Hematopoietic multipotent progenitor cell (in vitro differentiated cells): ENCODE measurements at regions not wholly inside any gene's neighbourhood (a gene's known extent, or its start where the extent isn't known, plus 50 kb on each side); places are given as distances from the start of the nearest gene placed in this dataset.
A peak's percentile ranks its signal among the peaks of the same experiment; 100 is the strongest.
"Not testable (repeated sequence)": the region's sequence is repeated elsewhere in the genome, so short reads cannot be mapped to it uniquely, and the experiment has no call there.

Source experiments
- DNase-seq, 3 donors: peaks; one replicate each; pipeline ENCODE4 v3.0.0-alpha.2; 2011 to 2015; ENCODE audit warnings: low read depth in 2 of 3, low spot score in 2 of 3

DNA sequence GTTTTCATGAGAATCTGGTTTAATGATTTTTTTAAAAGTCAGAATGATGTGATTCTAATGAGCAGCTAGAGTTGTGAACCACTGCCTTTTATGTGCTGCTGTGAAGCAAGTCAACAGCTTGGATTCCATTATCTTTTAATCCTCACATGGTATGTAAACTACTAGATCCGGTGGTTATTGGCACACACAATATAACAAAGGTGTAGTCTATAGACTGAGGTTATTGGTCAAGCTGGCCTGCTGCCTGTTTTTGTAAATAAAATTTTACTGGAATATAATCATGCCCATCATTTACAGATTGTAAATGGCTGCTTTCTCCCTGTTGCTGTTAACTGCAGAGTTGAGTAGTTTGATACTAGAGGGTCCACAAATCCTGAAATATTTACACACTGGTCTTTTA is 103.1 kb downstream of the OTOL1 start:
- DNase-seq: no peak

DNA sequence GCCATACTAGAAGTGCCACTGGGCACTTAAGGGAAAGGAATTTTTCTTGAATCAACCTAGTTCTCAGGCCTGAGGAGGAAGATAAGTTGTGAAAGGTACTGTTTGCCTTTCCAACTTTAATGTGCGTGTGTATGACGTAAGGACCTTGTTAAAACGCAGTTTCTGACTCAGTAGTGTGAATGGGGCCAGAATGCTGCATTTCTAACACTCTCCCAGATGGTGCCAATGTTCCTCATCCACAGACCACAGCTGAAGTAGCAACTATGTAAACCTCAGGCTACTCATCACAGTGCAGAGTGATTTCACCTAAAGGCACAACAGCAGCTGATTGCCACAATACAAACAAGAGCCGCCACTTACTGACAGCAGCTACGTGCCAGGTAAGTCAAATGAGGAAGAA is 103.6 kb downstream of the OTOL1 start:
- DNase-seq: no peak

DNA sequence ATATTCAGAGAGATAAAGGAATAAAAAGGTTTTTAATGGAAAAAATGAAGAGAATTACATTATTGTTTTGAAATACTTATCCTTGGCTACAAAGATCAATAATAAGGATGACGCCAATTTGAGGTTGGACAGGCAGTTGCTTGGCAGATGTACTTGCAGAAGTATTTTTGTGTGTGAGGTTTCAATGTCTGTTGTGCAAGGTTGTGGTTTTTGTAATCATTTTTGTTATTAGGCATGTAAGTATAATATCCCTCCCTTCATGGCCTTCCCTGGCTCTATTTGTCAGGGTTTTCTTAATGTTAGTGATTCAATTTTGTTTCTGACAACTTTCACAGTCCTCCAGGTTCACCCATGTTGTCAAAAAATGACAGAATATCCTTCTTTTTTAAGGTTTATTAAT is 105.9 kb downstream of the OTOL1 start:
- no peak for DNase-seq

DNA sequence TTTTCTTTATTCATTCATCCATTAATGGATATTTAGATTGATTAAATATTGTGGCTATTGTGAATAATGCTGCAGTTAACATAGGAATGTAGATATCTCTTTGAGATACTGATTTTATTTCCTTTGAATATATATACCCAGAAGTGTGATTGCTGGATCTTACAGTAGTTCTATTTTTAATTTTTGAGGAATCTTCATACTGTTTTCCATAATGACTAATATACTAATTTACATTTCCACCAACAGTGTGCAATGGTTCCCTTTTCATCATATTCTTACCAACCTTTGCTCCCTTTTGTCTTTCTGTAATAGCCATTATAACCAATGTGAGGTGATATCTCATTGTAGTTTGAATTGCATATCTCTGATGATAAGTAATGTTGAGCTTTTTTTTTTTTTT is 106.3 kb downstream of the OTOL1 start:
- no peak for DNase-seq

DNA sequence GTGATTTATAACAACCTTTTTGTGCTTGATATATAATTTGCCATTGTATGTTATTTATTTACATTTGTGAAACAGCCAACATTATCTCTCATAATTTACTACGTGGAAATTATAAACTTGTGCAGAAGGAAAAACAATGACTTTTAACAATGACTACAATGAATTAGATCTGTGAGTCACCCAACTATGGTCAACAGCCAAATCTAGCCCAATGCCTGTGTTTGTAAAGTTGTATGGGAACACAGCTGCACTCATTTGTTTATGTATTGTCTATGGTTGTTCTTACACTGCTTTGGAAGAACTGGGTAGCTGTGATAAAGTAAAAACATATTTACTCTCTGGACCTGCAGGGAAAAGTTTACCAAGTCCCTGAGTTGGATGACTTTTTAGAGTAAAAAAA is 110.4 kb downstream of the OTOL1 start:
- no peak for DNase-seq

DNA sequence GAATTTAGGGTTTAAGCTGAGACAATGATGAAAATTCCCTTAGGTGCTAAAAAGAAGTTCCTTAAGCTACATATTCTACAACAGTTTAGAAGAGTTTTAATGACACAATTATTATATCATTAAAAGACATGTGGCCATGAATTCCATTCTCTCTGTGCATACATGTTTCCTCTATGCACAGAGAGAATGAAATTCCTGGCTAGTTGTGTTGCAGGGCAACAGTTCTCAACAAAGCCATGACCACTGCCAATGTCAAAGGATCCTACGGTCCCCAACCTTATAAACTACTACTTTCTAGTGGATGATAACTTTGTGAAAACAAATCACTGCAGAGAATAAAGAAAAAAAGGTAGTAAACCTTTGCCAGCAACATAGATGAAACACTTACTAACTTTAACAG is 122.7 kb downstream of the OTOL1 start:
- no peak for DNase-seq

DNA sequence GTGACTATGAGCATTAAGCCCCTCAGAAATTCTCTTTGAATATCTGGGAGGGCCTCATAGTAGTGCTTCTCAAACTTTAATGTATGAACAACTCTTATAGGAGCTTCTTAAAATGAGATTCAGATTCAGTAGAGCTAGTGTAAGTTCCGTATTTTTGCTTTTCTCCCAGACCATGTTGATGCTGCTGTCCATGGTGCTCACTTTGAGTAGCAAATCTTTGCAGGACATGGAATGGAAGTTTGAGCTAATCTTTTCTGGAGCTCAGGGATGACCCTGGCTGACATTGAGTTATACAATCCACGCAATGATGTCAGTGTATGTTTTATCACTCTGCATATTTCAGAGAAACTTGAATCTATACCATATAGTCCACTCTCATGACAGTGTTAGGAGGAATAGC is 134.2 kb downstream of the OTOL1 start:
- DNase-seq: peak in 1 of 3 donors; percentile 3

DNA sequence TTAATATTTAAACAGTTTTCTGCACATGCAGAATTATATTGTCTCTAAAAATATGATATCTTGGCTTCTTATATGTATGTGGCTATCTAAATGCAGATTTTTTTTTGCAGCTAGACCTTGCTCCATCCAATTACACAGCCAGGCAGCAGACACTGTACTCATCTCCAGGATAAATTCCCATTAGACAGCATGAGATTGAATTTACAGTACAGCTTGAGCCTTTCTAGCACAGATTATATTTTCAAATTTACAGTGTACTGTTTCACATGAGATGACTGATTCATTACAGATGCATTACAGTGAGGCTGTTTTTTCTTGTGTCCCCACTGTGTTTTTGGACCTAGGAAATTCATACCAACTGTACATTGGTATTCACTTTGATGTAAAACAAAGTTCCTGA is 134.9 kb downstream of the OTOL1 start:
- DNase-seq: no peak

DNA sequence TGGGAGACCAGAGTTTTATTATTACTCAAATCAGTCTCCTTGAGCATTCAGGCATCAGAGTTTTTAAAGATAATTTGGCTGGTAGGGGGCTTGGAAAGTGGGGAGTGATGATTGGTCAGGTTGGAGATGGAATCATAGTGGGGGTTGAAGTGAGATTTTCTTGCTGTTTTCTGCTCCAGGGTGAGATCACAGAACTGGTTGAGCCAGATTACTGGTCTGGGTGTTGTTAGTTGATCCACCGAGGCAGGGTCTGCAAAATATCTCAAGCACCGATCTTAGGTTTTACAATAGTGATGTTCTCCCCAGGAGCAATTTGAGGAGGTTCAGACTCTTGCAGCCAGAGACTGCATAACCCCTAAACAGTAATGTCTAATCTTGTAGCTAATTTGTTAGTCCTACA is 141.0 kb downstream of the OTOL1 start:
- DNase-seq: no peak

DNA sequence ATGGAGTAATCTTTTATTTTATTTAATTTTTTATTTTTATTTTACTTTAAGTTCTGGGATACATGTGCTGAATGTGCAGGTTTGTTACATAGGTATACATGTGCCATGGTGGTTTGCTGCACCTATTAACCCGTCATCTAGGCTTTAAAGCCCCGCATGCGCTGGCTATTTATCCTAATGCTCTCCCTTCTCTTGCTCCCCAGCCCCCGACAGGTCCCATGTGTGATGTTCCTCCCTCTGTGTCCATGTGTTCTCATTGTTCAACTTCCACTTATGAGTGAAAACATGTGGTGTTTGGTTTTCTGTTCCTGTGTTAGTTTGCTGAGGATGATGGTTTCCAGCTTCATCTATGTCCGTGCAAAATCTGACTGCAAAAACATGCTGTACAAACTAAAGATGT is 142.5 kb downstream of the OTOL1 start:
- not testable (repeated sequence) for DNase-seq

DNA sequence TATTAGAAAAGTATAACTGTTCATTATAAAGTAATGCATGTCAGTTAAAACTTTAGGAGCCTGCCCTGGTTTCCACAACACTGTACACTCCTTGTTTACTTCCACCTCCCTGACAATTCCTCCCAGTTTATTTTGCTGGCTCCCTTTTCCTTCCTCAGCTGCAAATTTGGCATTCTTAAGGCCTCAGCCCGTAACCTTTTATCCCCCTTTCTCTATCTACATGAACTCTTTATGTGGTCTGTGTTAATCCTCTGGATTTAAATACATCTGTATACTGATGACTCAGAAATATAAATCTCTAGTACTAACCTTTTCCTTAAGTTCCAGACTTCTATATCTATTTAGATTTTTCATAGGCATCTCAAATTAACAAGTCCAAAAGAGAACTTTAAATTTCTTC is 143.6 kb downstream of the OTOL1 start:
- DNase-seq: no peak

DNA sequence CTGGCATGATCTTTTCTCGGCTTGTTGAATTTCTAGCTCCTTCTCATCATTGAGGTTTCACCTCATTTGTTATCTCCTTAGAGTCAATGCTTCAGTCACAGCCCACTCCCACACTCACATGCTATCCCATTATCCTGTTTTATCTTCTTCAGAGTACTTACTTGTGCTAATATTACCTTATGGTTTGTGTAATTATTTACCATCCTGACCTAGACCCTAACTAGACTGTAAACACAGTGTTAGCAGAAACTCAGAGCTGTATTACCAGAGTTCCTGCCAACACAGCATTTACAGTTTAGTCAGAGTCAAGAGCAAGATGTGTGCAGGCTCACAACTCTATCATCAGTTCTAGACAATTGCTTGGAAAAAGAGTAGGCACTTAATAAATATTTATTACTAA is 144.7 kb downstream of the OTOL1 start:
- DNase-seq: no peak

DNA sequence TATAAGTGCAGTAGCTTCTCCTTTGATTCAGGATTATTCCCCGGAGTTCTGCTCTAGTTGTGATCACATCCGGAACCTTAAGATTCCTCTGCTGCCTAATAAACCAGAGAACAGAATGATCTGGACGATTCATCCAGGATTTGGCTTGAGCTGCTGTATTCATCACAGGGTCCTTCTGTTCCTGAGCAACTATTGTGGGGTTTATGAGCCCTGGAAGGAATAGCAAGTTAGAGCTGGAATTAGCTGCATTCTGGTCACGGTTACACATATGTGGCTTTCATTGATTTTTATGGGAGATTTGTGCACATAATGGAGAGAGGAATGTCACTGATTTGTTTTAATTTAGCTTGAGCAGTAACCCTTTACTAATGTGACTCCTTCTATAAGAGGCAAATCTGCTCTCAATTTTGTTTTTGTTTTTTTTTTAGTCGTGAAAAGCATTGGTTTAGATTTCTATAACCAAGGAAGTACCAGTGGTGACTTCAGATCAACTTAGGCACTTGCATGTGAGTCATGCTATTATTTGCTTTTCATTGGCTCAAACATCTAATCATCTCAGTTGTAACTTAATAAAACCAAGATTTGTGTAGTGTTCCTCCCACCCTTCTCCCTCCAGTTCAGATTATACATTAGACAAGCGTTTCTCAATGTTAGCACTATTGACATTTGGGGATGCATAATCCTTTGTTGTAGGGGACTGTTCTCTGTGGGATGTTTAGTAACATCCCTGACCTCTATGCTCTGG is 148.5 kb downstream of the OTOL1 start:
- DNase-seq: no peak

DNA sequence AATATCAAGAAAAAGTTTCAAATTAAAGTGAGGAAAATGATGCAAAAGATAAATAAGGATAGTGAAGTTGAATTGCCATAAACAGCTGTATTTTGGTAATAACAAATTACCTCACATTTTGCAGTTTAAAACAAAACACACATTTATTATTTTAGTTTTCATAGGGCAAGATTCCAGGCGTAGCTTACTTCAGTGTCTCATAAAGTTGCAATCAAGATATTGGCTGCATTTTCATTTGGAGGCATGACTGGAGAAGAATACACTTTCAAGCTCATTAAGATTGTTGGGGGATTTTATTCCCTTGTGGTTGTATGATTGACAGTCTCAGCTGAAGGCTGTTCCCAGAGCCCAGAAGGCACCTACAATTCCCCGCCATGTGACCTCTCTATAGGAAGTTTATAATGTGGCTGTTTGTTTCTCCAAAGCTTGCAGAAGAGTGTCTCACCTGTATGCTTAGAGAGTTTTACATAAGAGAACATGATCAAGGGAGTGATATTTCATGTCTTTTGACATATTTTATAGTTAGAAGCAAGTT is 151.4 kb downstream of the OTOL1 start:
- no peak for DNase-seq

DNA sequence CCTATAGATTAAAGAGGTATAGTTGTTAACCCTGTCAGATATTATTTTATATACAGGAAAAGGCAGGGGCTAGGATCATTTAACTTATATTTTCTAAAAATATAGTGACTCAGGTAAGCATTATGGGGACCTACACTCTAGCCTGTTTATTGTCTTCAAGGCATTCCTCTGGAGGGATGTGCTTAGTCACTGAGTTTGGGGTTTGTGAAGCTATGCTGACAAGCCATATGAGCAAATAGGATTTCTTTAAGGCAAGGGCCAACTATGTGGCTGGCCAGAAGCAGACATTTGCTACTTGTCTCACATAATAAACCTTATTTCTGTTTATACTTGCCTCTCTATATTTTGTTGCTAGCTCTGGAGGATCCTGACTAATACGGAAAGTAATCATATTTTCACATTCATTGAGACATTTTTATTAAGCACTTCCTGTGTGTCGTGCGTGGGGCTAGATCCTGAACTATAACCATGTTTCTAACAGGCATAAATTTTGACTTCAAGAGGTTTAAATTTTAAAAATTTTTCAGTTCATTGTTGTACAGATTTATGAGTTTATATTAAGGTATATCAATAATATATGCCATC is 153.4 kb downstream of the OTOL1 start:
- DNase-seq: no peak

DNA sequence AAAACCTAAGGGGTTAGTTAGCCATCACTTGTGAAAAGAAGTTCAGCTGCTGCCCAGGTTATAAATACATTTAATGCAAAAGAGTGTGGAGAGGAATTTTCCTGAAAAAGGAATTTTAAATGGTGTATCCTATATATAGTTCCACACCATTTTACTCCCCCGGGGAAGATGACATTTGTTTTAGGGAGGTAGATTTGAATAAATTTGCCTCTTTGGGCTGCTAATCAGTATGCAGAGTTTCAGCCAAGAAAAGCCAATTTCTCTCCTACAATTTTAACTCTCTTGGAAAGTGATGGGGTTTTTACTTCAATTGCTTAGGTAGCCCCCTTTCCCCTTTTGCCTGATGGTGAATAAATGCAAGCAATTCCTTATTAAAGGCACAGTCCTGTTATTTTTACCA is 161.2 kb downstream of the OTOL1 start:
- DNase-seq: no peak

DNA sequence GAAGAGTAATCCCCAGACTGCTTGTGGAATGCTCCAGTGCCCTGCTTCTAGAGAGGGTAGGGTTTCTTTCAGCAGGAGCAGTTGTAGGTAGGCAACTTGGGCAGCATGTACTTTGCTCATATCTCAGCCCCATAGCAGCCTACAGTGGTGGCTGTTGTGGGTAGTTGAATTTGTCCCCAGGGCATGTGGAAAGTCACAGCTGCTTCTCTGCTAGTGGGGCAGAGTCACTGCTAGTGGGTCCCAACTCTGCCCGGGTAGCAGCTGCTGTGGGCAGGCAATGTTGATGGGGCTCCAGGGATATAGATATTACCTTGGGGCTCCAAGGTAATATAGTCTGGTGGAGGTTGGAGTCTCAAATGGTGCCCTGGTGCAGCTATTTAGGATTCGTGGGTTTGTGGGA is 174.5 kb downstream of the OTOL1 start:
- no peak for DNase-seq

DNA sequence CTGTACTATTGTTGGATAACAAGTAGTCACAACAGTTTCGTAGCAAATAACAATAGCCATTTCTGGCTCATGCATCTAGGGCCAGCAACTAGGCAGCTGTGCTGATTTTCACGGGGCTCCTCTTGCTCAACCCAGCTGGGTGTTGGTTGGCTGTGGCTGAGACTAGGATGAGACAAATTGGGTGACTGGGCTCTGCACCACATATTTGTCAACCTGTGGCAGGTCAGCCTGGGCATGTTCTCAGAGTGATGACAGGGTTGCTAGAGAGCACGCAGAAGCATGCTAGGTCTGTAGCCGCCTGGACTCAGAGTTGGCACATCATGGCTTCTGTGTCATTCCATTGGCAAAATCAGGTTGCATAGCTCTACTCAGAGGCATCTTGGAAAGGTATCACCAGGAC is 175.9 kb downstream of the OTOL1 start:
- no peak for DNase-seq

DNA sequence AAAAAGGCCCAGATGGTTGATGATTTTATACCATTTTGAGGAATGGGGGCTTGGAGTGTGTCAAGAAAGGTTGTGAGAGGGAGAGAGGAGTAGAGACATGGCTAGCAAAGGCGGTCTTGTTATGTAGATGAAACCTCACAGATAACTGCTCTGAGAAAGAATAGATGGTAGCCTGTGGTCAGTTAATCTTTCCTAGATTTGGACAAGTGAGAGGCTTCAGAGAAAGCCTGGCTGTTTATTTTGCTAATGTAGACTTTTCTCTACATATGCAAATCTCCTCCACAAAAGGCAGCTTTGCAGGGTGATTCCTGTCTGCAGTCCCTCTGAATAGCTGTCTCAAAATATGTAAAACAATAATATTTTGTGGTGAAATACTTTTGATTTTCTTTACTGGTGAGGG is 177.3 kb downstream of the OTOL1 start:
- no peak for DNase-seq

DNA sequence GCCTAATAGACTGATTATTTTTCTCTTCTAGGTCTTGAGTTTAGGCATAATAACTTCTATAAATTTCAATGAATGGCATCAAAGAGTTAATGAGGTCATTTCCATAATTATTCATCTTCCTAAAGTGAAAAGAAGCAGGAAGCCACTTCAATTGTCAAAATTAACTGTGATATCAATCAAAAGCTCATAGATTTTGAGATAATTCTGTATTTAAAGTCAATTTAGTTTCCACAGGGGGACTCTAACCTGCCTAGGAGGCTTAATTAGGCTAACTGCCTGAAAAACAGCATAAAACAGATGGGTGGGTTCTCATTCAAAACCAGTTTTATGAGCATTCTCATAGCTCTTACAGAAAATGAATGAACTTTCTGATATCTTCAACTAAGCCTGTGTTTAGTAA is 177.8 kb downstream of the OTOL1 start:
- no peak for DNase-seq

DNA sequence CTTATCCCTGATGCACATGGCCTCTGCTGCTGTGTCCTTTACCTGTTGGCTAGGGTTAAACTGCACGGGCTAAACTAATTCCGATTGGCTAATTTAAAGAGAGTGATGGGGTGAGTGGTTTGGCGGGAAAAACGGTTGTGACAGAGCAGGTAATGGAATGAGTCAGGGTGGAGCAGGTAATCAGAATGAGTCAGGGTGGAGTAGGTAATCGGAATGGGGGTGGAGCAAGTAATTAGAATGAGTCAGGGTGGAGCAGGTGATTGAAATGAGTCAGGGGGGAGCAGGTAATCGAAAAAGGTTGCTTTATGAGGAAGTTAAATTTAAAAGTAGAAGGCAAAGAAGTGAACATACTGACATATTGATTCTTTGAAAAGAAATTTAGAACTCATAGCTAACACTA is 185.2 kb downstream of the OTOL1 start:
- not testable (repeated sequence) for DNase-seq

DNA sequence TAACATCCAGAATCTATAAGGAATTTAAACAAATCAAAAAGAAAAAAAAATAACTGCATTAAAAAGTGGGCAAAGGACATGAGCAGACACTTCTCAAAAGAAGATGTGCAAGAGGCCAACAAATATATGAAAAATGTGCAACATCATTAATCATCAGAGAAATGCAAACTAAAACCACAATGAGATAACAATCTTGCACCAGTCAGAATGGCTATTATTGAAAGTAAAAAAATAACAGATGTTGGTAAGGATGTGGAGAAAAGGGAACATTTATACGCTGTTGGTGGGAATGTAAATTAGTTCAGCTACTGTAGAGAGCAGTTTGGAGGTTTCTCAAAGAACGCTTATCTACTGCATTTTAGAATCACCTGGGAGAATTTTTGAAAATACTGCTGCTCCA is 186.1 kb downstream of the OTOL1 start:
- DNase-seq: peak in 2 of 3 donors; percentile 15 to 71
